SK-N-SH treated with all-trans-retinoic acid at 6 μM for 48 hours (cell line): ENCODE measurements at regions not wholly inside any gene's neighbourhood (a gene's known extent, or its start where the extent isn't known, plus 50 kb on each side); places are given as distances from the start of the nearest gene placed in this dataset.

Source experiments
- ARNTL ChIP-seq: fragments of 450-650 bp; formaldehyde crosslinking; IDR thresholded peaks from 2 replicates; pipeline ENCODE4 v1.5.0; 2020; ENCODE audit warnings: low read depth, mild to moderate bottlenecking, moderate library complexity, borderline replicate concordance
- CREB5 ChIP-seq: fragments of 250-450 bp; sonication (Bioruptor Pico); IDR thresholded peaks from 2 replicates; pipeline ENCODE4 v1.5.1; 2020; ENCODE audit warnings: low read depth, mild to moderate bottlenecking, moderate library complexity
- CSDC2 ChIP-seq: fragments of 250-450 bp; sonication (Bioruptor Pico); IDR thresholded peaks from 2 replicates; pipeline ENCODE4 v1.5.0; 2020; ENCODE audit warnings: mild to moderate bottlenecking, moderate library complexity
- CSRNP3 ChIP-seq: fragments of 250-450 bp; sonication (Bioruptor Pico); IDR thresholded peaks from 2 replicates; pipeline ENCODE4 v1.5.1; 2021; ENCODE audit warnings: mild to moderate bottlenecking, moderate library complexity
- PATZ1 ChIP-seq: fragments of 250-450 bp; sonication (Bioruptor Pico); IDR thresholded peaks from 2 replicates; pipeline ENCODE4 v1.8.0; 2020; ENCODE audit warnings: mild to moderate bottlenecking, moderate library complexity, borderline replicate concordance
- POU6F1 ChIP-seq: fragments of 250-450 bp; sonication (Bioruptor Pico); IDR thresholded peaks from 2 replicates; pipeline ENCODE4 v1.8.0; 2021; ENCODE audit warnings: low read depth, mild to moderate bottlenecking, moderate library complexity, borderline replicate concordance
- RARB ChIP-seq: fragments of 250-450 bp; sonication (Bioruptor Pico); IDR thresholded peaks from 2 replicates; pipeline ENCODE4 v1.8.0; 2021; ENCODE audit warnings: mild to moderate bottlenecking, moderate library complexity
- TCF4 ChIP-seq: fragments of 250-450 bp; sonication (Bioruptor Pico); IDR thresholded peaks from 2 replicates; pipeline ENCODE4 v1.8.0; 2021; ENCODE audit warnings: mild to moderate bottlenecking, moderate library complexity, borderline replicate concordance
- TOX ChIP-seq: fragments of 250-450 bp; sonication (Bioruptor Pico); IDR thresholded peaks from 2 replicates; pipeline ENCODE4 v1.8.0; 2021; ENCODE audit warnings: mild to moderate bottlenecking, moderate library complexity, borderline replicate concordance
- ZC3H10 ChIP-seq: fragments of 250-450 bp; sonication (Bioruptor Pico); IDR thresholded peaks from 2 replicates; pipeline ENCODE4 v1.5.1; 2021; ENCODE audit warnings: mild to moderate bottlenecking, moderate library complexity
- ZFP3 ChIP-seq: fragments of 250-450 bp; sonication (Bioruptor Pico); IDR thresholded peaks from 2 replicates; pipeline ENCODE4 v1.5.0; 2020; ENCODE audit warnings: mild to moderate bottlenecking, moderate library complexity
- ZNF565 ChIP-seq: fragments of 450-650 bp; formaldehyde crosslinking; conservative IDR thresholded peaks from 2 replicates; pipeline ENCODE4 v1.5.0; 2020; ENCODE audit warnings: low read depth, mild to moderate bottlenecking, moderate library complexity
- ZNF70 ChIP-seq: fragments of 450-650 bp; formaldehyde crosslinking; IDR thresholded peaks from 2 replicates; pipeline ENCODE4 v1.5.0; 2020; ENCODE audit warnings: mild to moderate bottlenecking, moderate library complexity
- ZNF8 ChIP-seq: fragments of 450-650 bp; formaldehyde crosslinking; IDR thresholded peaks from 2 replicates; pipeline ENCODE4 v1.5.0; 2020; ENCODE audit warnings: mild to moderate bottlenecking, moderate library complexity

- TF ChIP-seq ZNF8 (CRISPR knock-in tag), result no peak
- no peak for TF ChIP-seq ZC3H10 (CRISPR knock-in tag)
- TF ChIP-seq ZNF565 (CRISPR knock-in tag), result no peak
- no peak for TF ChIP-seq CSRNP3 (CRISPR knock-in tag)
- no peak for TF ChIP-seq CREB5
- TF ChIP-seq TCF4 (CRISPR knock-in tag), result no peak
- TF ChIP-seq PATZ1 (CRISPR knock-in tag), result no peak
- TF ChIP-seq ZNF70 (CRISPR knock-in tag), result no peak
- no peak for TF ChIP-seq POU6F1
- TF ChIP-seq ARNTL (CRISPR knock-in tag), result no peak
- TF ChIP-seq RARB (CRISPR knock-in tag), result no peak
- no peak for TF ChIP-seq ZFP3 (CRISPR knock-in tag)
- TF ChIP-seq TOX, result no peak
- TF ChIP-seq CSDC2 (CRISPR knock-in tag), result no peak
Measured at GRCh38 chrX:98289726-98290125, 1406.0 kb downstream of the RPA4 start.
